Duodenal mucosa (tissue), 2 donors: ENCODE measurements at regions not wholly inside any gene's neighbourhood (a gene's known extent, or its start where the extent isn't known, plus 50 kb on each side); places are given as distances from the start of the nearest gene placed in this dataset.
"Not testable (repeated sequence)": the region's sequence is repeated elsewhere in the genome, so short reads cannot be mapped to it uniquely, and the experiment has no call there.

Source experiments
- H3K27ac ChIP-seq: one replicate; pipeline ENCODE4 v1.7.0; 2013; ENCODE audit warnings: low read depth, low read length
- H3K27me3 ChIP-seq, 2 donors: one replicate each; pipeline ENCODE4 v1.7.0; 2013; ENCODE audit warnings: low read length in 2 of 2, control low read depth in 1 of 2; ENCODE audit not compliant: insufficient read depth in 2 of 2, control insufficient read depth in 1 of 2
- H3K36me3 ChIP-seq, 2 donors: one replicate each; pipeline ENCODE4 v1.7.0; 2013; ENCODE audit warnings: low read length in 2 of 2, control low read depth in 1 of 2; ENCODE audit not compliant: insufficient read depth in 2 of 2, control insufficient read depth in 1 of 2
- H3K4me1 ChIP-seq, 2 donors: one replicate each; pipeline ENCODE4 v1.7.0; 2013; ENCODE audit warnings: low read length in 2 of 2, control low read depth in 1 of 2; ENCODE audit not compliant: insufficient read depth in 2 of 2, control insufficient read depth in 1 of 2
- H3K4me3 ChIP-seq, 2 donors: one replicate each; pipeline ENCODE4 v1.7.0; 2013; ENCODE audit warnings: low read length in 2 of 2, low read depth in 1 of 2
- H3K9ac ChIP-seq, 2 donors: one replicate each; pipeline ENCODE4 v1.7.0; 2013; ENCODE audit warnings: low read length in 2 of 2, low read depth in 1 of 2
- H3K9me3 ChIP-seq, 2 donors: one replicate each; pipeline ENCODE4 v1.7.0; 2013; ENCODE audit warnings: low read length in 2 of 2, control low read depth in 1 of 2; ENCODE audit not compliant: control insufficient read depth in 1 of 2

- H3K4me1 ChIP-seq, H3K36me3 ChIP-seq, H3K9me3 ChIP-seq, H3K27me3 ChIP-seq, H3K4me3 ChIP-seq, H3K27ac ChIP-seq, H3K9ac ChIP-seq: not testable (repeated sequence)
Observed at GRCh38 chr5:105859350-105859749, 1811.4 kb downstream of the EFNA5 start.

- H3K9me3 ChIP-seq, result peaks cover 3% of the 10 kb centered on the region in 2 donors
- no peak overlapping the region for H3K27ac ChIP-seq
- no peaks in the 10 kb centered on the region for H3K27me3 ChIP-seq
- H3K36me3 ChIP-seq, result no peaks in the 10 kb centered on the region
- no peak overlapping the region for H3K4me3 ChIP-seq
- H3K4me1 ChIP-seq, result no peaks in the 10 kb centered on the region
- no peak overlapping the region for H3K9ac ChIP-seq
Observed at GRCh38 chr5:105849701-105850100, 1821.0 kb downstream of the EFNA5 start.

GRCh38 chr5:105840800-105841199, 1829.9 kb downstream of the EFNA5 start:
- Histone ChIP-seq H3K4me1 (no peaks in the 10 kb centered on the region), H3K9ac (no peak overlapping the region), H3K9me3 (peaks cover 0 to 2% of the 10 kb centered on the region in 2 donors), H3K27me3 (no peaks in the 10 kb centered on the region), H3K36me3 (no peaks in the 10 kb centered on the region), H3K4me3 (no peak overlapping the region), H3K27ac (no peak overlapping the region)

GRCh38 chr5:105836887-105837286, 1833.8 kb downstream of the EFNA5 start:
- peaks cover 0 to 5% of the 10 kb centered on the region in 2 donors for H3K9me3 ChIP-seq
- no peak overlapping the region for H3K27ac ChIP-seq
- H3K27me3 ChIP-seq, result no peaks in the 10 kb centered on the region
- no peak overlapping the region for H3K9ac ChIP-seq
- no peaks in the 10 kb centered on the region for H3K4me1 ChIP-seq
- H3K36me3 ChIP-seq, result no peaks in the 10 kb centered on the region
- H3K4me3 ChIP-seq, result no peak overlapping the region

GRCh38 chr5:105836268-105836667, 1834.5 kb downstream of the EFNA5 start:
- peaks cover 0 to 5% of the 10 kb centered on the region in 2 donors for H3K9me3 ChIP-seq
- no peaks in the 10 kb centered on the region for H3K4me1 ChIP-seq
- H3K27ac ChIP-seq, result no peak overlapping the region
- no peaks in the 10 kb centered on the region for H3K27me3 ChIP-seq
- no peaks in the 10 kb centered on the region for H3K36me3 ChIP-seq
- no peak overlapping the region for H3K9ac ChIP-seq
- no peak overlapping the region for H3K4me3 ChIP-seq

- Histone ChIP-seq H3K9me3 (no peaks in the 10 kb centered on the region), H3K27ac (no peak overlapping the region), H3K36me3 (no peaks in the 10 kb centered on the region)
Observed at GRCh38 chr5:105828821-105829220, 1841.9 kb downstream of the EFNA5 start.

GRCh38 chr5:105821800-105822199, 1848.9 kb downstream of the EFNA5 start:
- Histone ChIP-seq H3K4me1 (no peaks in the 10 kb centered on the region), H3K4me3 (no peak overlapping the region), H3K36me3 (no peaks in the 10 kb centered on the region), H3K9me3 (no peaks in the 10 kb centered on the region), H3K9ac (no peak overlapping the region), H3K27me3 (no peaks in the 10 kb centered on the region), H3K27ac (no peak overlapping the region)

More at GRCh38 chr5:105828821-105829220, 1841.9 kb downstream of the EFNA5 start:
- Histone ChIP-seq H3K27me3 (no peaks in the 10 kb centered on the region), H3K4me3 (no peak overlapping the region), H3K4me1 (no peaks in the 10 kb centered on the region), H3K9ac (no peak overlapping the region)

- no peak overlapping the region for H3K27ac ChIP-seq
- no peak overlapping the region for H3K4me3 ChIP-seq
- H3K4me1 ChIP-seq, result no peaks in the 10 kb centered on the region
- no peaks in the 10 kb centered on the region for H3K9me3 ChIP-seq
- H3K36me3 ChIP-seq, result no peaks in the 10 kb centered on the region
- no peaks in the 10 kb centered on the region for H3K27me3 ChIP-seq
- no peak overlapping the region for H3K9ac ChIP-seq
Observed at GRCh38 chr5:105817914-105818313, 1852.8 kb downstream of the EFNA5 start.

- no peak overlapping the region for H3K4me3 ChIP-seq
- H3K27ac ChIP-seq, result no peak overlapping the region
- no peaks in the 10 kb centered on the region for H3K4me1 ChIP-seq
- no peaks in the 10 kb centered on the region for H3K27me3 ChIP-seq
- no peak overlapping the region for H3K9ac ChIP-seq
- H3K36me3 ChIP-seq, result no peaks in the 10 kb centered on the region
- H3K9me3 ChIP-seq, result no peaks in the 10 kb centered on the region
Observed at GRCh38 chr5:105817416-105817815, 1853.3 kb downstream of the EFNA5 start.

GRCh38 chr5:105816961-105817360, 1853.8 kb downstream of the EFNA5 start:
- no peak overlapping the region for H3K4me3 ChIP-seq
- H3K27ac ChIP-seq, result no peak overlapping the region
- H3K9ac ChIP-seq, result no peak overlapping the region
- H3K36me3 ChIP-seq, result no peaks in the 10 kb centered on the region
- no peaks in the 10 kb centered on the region for H3K27me3 ChIP-seq
- H3K4me1 ChIP-seq, result no peaks in the 10 kb centered on the region
- no peaks in the 10 kb centered on the region for H3K9me3 ChIP-seq

- no peaks in the 10 kb centered on the region for H3K4me1 ChIP-seq
- no peaks in the 10 kb centered on the region for H3K9me3 ChIP-seq
- no peaks in the 10 kb centered on the region for H3K36me3 ChIP-seq
- no peak overlapping the region for H3K9ac ChIP-seq
- no peak overlapping the region for H3K27ac ChIP-seq
- no peak overlapping the region for H3K4me3 ChIP-seq
- no peaks in the 10 kb centered on the region for H3K27me3 ChIP-seq
Observed at GRCh38 chr5:105812304-105812703, 1858.4 kb downstream of the EFNA5 start.
